Right lobe of liver (tissue), 6 donors: ENCODE measurements at regions not wholly inside any gene's neighbourhood (a gene's known extent, or its start where the extent isn't known, plus 50 kb on each side); places are given as distances from the start of the nearest gene placed in this dataset.
A peak's percentile ranks its signal among the peaks of the same experiment; 100 is the strongest.

Experiments used
- ATAC-seq, 4 donors: fragments of 200-7000 bp; cut with Tn5 transposase; one replicate each; pipeline ENCODE4 v1.9.1; 2020; ENCODE audit warnings: mild to moderate bottlenecking in 4 of 4, moderate library complexity in 4 of 4
- DNase-seq, 3 donors: peaks; one replicate each; pipeline ENCODE4 v3.0.0-alpha.2; 2020
- H3K27ac ChIP-seq, 3 donors: fragments of 200-600 bp; one replicate each; pipeline ENCODE4 v1.8.0; 2022
- H3K27me3 ChIP-seq, 2 donors: fragments of 200-600 bp; one replicate each; pipeline ENCODE4 v1.8.0; 2022
- H3K36me3 ChIP-seq, 4 donors: fragments of 200-600 bp; sonication (generic) in 1 of 4; one replicate each; pipeline versions ENCODE4 v1.5.1 to v1.8.0; 2017 to 2022; ENCODE audit warnings: control low read depth in 1 of 4
- H3K4me1 ChIP-seq, 4 donors: fragments of 200-600 bp; sonication (generic) in 1 of 4; one replicate each; pipeline versions ENCODE4 v1.5.1 to v1.8.0; 2017 to 2022; ENCODE audit warnings: control low read depth in 1 of 4
- H3K4me3 ChIP-seq, 3 donors: fragments of 200-600 bp; one replicate each; pipeline ENCODE4 v1.8.0; 2022
- H3K9me3 ChIP-seq, 4 donors: fragments of 200-600 bp; sonication (generic) in 1 of 4; one replicate each; pipeline versions ENCODE4 v1.5.1 to v1.8.0; 2017 to 2022; ENCODE audit warnings: control low read depth in 1 of 4
- CTCF ChIP-seq, 4 donors: fragments of 200-600 bp in 3 of 4; fragments of 450-650 bp in 1 of 4; IDR thresholded peaks; one replicate each; pipeline versions ENCODE4 v1.5.1 to v1.8.0; 2016 to 2022; ENCODE audit warnings: antibody characterized with exemption in 4 of 4, mild to moderate bottlenecking in 2 of 4
- POLR2A ChIP-seq: fragments of 450-650 bp; IDR thresholded peaks from one replicate; pipeline ENCODE4 v1.6.1; 2017; ENCODE audit warnings: antibody characterized with exemption, mild to moderate bottlenecking
- WGBS: methylation state at CpG from one replicate; pipeline ENCODE4 v1.1.6; 2018; ENCODE audit warnings: low coverage, low lambda C conversion rate; ENCODE audit not compliant: insufficient coverage; ENCODE audit errors: missing lambda C conversion rate; 5-methylcytosine and 5-hydroxymethylcytosine counted together
- intact Hi-C, 2 donors: fragments of 100-400 bp; cut with DNase I; formaldehyde crosslinking; loops; one replicate each; pipeline versions ENCODE4 v1.11.2 to v1.14.1; 2022
- donor health status: DM: no; HTN: yes; CAD: no.
- donor health status: DM: no; HTN: no; CAD: no.
- donor health status: DM: no; HTN: no; CAD: no.
- donor health status: DM: no; HTN: yes; CAD: no.
- donor health status: DM: no; HTN: yes; CAD: no.

DNA sequence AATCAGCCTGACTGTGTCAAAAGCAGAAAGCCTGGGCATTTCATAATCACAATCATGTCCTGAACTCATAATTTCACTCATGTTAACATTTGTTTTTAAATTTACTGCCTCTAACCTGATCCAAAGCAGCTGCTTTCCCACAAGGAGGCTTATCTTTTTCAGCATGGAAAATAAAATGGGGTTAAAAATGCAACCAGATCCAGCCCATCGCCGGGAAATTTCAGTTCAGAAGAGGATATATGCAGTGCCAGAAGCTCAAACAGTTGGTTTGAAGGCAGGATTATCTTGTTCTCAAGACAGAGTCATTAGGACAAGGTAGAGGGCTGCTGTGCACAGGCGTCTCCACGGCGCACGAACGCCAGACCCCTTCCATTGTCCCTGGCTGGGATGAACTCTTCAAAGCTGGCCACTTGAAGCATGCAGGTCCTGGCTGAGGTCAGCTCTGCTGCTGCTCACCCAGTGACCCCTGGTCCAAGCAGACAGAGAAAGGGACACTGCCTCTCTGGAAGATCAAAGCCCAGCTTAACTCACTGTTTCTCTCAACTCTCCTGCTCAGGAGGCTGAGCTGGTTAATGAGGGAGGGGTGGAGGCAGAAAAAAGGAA, 191.1 kb upstream of the HEY2 start:
- TF ChIP-seq CTCF (IDR thresholded peaks at IDR 0.05) (no peak), POLR2A (no peak)
- H3K27me3 ChIP-seq: no peaks in the 10 kb centered on the region
- no peaks in the 10 kb centered on the region for H3K36me3 ChIP-seq
- 22% methylated on average over 2 of the region's 7 CpGs for WGBS
- H3K27ac ChIP-seq: no peak overlapping the region
- ATAC-seq (peak in 3 of 4 donors; percentile 25 to 64 (median 36)), DNase-seq (no peak)
- H3K9me3 ChIP-seq: no peaks in the 10 kb centered on the region
- H3K4me3 ChIP-seq: no peak overlapping the region
- no peaks in the 10 kb centered on the region for H3K4me1 ChIP-seq
- intact Hi-C loops: no loop called here

DNA sequence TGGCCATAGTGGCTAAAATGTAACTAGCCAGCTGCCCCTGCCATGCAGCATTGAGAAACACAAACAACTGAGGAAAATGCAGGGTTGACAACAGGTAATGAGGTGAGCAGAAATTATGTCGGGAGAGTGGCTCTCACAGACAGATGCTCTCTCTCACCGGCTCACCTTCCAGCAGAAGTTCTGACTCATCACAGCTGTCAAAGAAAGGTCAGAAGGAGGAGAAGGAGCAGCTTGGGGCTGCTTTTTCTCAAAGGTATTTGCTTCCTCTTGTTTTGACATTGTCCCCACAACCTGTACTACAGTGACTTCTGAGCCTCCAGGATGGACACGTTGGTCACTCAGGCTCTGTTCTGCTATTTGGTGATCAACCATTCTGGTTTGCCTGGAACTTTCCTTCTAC, 190.5 kb upstream of the HEY2 start:
- peak in 1 of 4 donors; percentile 20 for ATAC-seq
- WGBS: 29% methylated on average over 3 of the region's 3 CpGs

DNA sequence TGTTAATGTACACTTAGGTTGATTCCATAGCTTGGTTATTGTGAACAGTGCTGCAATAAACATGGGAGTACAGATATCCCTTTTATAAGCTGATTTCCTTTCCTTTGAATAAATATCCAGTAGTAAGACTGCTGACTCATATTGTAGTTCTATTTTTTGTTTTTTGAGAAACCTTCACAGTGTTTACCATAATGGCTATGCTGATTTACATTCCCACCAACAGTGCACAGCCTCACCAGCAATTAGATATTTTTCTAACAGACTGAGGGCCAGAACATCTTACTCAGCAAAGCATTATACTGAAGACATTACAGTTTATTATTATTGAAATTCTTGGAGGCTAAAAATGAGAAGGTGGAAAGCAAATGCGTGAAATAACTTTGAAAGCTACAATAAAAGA, 187.3 kb upstream of the HEY2 start:
- intact Hi-C loops: no loop called here
- Histone ChIP-seq H3K4me3 (no peak overlapping the region), H3K4me1 (no peaks in the 10 kb centered on the region), H3K9me3 (no peaks in the 10 kb centered on the region), H3K27me3 (no peaks in the 10 kb centered on the region), H3K36me3 (no peaks in the 10 kb centered on the region), H3K27ac (no peak overlapping the region)
- no peak for TF ChIP-seq POLR2A
- no peak for TF ChIP-seq CTCF (IDR thresholded peaks at IDR 0.05)
- WGBS: 100% methylated on average over 1 of the region's 1 CpG
- no peak for ATAC-seq
- no peak for DNase-seq

More for the DNA sequence above, 190.5 kb upstream of the HEY2 start:
- Histone ChIP-seq H3K4me1 (no peaks in the 10 kb centered on the region), H3K36me3 (no peaks in the 10 kb centered on the region), H3K4me3 (no peak overlapping the region), H3K27ac (no peak overlapping the region), H3K27me3 (no peaks in the 10 kb centered on the region), H3K9me3 (no peaks in the 10 kb centered on the region)
- intact Hi-C loops: no loop called here
- TF ChIP-seq CTCF (IDR thresholded peaks at IDR 0.05) (no peak), POLR2A (no peak)
- DNase-seq: no peak

DNA sequence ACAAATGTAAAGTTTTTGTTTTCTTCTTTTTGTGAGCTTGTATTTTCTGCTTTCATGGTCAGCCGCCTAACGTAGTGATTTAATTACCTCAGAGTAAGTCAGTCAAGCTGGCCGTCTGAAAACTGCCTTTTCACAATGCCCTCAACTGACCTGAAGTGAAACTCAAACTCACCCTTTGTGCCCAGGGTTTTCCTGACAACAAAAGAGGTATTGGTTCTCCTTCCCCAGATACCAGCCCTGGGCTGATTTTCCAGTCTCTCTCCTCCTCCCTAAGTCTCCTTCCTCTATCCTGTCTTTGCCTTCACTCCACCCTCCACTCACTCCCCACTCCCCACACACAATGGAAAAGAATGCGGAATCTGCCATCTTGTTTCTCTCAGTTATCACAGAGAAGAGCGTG, 184.5 kb upstream of the HEY2 start:
- no peaks in the 10 kb centered on the region for H3K36me3 ChIP-seq
- no peaks in the 10 kb centered on the region for H3K9me3 ChIP-seq
- ATAC-seq (no peak), DNase-seq (no peak)
- H3K27ac ChIP-seq: no peak overlapping the region
- intact Hi-C loops: no loop called here
- WGBS: 68% methylated on average over 5 of the region's 5 CpGs
- no peaks in the 10 kb centered on the region for H3K27me3 ChIP-seq
- no peaks in the 10 kb centered on the region for H3K4me1 ChIP-seq
- TF ChIP-seq POLR2A (no peak), CTCF (IDR thresholded peaks at IDR 0.05) (no peak)
- no peak overlapping the region for H3K4me3 ChIP-seq

GRCh38 chr6:125567407-125567806, 182.0 kb upstream of the HEY2 start:
- intact Hi-C loops: no loop called here
- H3K4me1 ChIP-seq: no peaks in the 10 kb centered on the region
- WGBS: 100% methylated on average over 1 of the region's 1 CpG
- no peaks in the 10 kb centered on the region for H3K9me3 ChIP-seq
- H3K36me3 ChIP-seq: no peaks in the 10 kb centered on the region
- DNase-seq (no peak), ATAC-seq (peak in 1 of 4 donors; percentile 21)
- H3K4me3 ChIP-seq: no peak overlapping the region
- H3K27me3 ChIP-seq: no peaks in the 10 kb centered on the region
- TF ChIP-seq CTCF (IDR thresholded peaks at IDR 0.05): no peak
- no peak for TF ChIP-seq POLR2A
- H3K27ac ChIP-seq: no peak overlapping the region
